Neural cell (in vitro differentiated cells): ENCODE measurements at regions not wholly inside any gene's neighbourhood (a gene's known extent, or its start where the extent isn't known, plus 50 kb on each side); places are given as distances from the start of the nearest gene placed in this dataset.
"Not testable (repeated sequence)": the region's sequence is repeated elsewhere in the genome, so short reads cannot be mapped to it uniquely, and the experiment has no call there.

Source experiments
- CTCF ChIP-seq: fragments of 450-650 bp; IDR thresholded peaks from 2 replicates; pipeline ENCODE4 v1.5.1; 2014; ENCODE audit warnings: antibody characterized with exemption, mild to moderate bottlenecking, moderate library complexity; ENCODE audit not compliant: poor library complexity, severe bottlenecking
- EZH2 ChIP-seq: fragments of 200-600, 300-800 bp; shearing (Covaris generic), sonication (generic); IDR thresholded peaks from 2 replicates; pipeline ENCODE4 v1.6.1; 2014; ENCODE audit warnings: antibody characterized with exemption, low read length, borderline replicate concordance, mild to moderate bottlenecking; ENCODE audit not compliant: insufficient read depth, poor library complexity, severe bottlenecking
- MXI1 ChIP-seq: fragments of 450-650 bp; conservative IDR thresholded peaks from 2 replicates; pipeline ENCODE4 v1.6.1; 2014; ENCODE audit warnings: antibody characterized with exemption, mild to moderate bottlenecking; ENCODE audit not compliant: poor library complexity, severe bottlenecking
- POLR2AphosphoS5 ChIP-seq: IDR thresholded peaks from 2 replicates; pipeline ENCODE4 v1.6.1; 2012
- RAD21 ChIP-seq: fragments of 450-650 bp; conservative IDR thresholded peaks from 2 replicates; pipeline ENCODE4 v1.6.1; 2014; ENCODE audit warnings: antibody characterized with exemption, mild to moderate bottlenecking, moderate library complexity
- REST ChIP-seq: IDR thresholded peaks from 2 replicates; pipeline ENCODE4 v1.6.1; 2012; ENCODE audit warnings: borderline replicate concordance
- SMC3 ChIP-seq: fragments of 450-650 bp; conservative IDR thresholded peaks from 2 replicates; pipeline ENCODE4 v1.6.1; 2014; ENCODE audit warnings: antibody characterized with exemption, mild to moderate bottlenecking, moderate library complexity; ENCODE audit not compliant: poor library complexity
- TAF1 ChIP-seq: IDR thresholded peaks from 2 replicates; pipeline ENCODE4 v1.6.1; 2012; ENCODE audit warnings: low read depth

- not testable (repeated sequence) for TF ChIP-seq CTCF, TAF1, RAD21, POLR2AphosphoS5, EZH2, MXI1, REST, SMC3
Measured at GRCh38 chr3:65001119-65001518, 313.3 kb upstream of the ADAMTS9 start.
